Fibroblast of mammary gland (primary cell): ENCODE measurements at regions not wholly inside any gene's neighbourhood (a gene's known extent, or its start where the extent isn't known, plus 50 kb on each side); places are given as distances from the start of the nearest gene placed in this dataset.

Source experiments
- DNase-seq: peaks from one replicate; pipeline ENCODE4 v3.0.0-alpha.2; 2010; ENCODE audit warnings: low read depth
- H3K4me3 ChIP-seq: 2 replicates; pipeline ENCODE4 v1.5.1; 2011; ENCODE audit warnings: low read depth, mild to moderate bottlenecking, low read length, moderate library complexity; ENCODE audit not compliant: control insufficient read depth
- TF ChIP-seq, protein P1 (sequence below): conservative IDR thresholded peaks from 2 replicates; pipeline ENCODE4 v1.5.1; 2011; ENCODE audit warnings: low read depth, low read length, inconsistent platforms; ENCODE audit not compliant: control insufficient read depth, insufficient read depth

GRCh38 chr2:121019756-121020155 is 265.2 kb downstream of the TFCP2L1 start:
- DNase-seq: no peak
- H3K4me3 ChIP-seq: no peak overlapping the region
- TF ChIP-seq, protein P1, sequence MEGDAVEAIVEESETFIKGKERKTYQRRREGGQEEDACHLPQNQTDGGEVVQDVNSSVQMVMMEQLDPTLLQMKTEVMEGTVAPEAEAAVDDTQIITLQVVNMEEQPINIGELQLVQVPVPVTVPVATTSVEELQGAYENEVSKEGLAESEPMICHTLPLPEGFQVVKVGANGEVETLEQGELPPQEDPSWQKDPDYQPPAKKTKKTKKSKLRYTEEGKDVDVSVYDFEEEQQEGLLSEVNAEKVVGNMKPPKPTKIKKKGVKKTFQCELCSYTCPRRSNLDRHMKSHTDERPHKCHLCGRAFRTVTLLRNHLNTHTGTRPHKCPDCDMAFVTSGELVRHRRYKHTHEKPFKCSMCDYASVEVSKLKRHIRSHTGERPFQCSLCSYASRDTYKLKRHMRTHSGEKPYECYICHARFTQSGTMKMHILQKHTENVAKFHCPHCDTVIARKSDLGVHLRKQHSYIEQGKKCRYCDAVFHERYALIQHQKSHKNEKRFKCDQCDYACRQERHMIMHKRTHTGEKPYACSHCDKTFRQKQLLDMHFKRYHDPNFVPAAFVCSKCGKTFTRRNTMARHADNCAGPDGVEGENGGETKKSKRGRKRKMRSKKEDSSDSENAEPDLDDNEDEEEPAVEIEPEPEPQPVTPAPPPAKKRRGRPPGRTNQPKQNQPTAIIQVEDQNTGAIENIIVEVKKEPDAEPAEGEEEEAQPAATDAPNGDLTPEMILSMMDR: no peak

- no peak for DNase-seq
- H3K4me3 ChIP-seq: no peak overlapping the region
- TF ChIP-seq, protein P1: no peak
Observed at GRCh38 chr2:121021685-121022084, 263.3 kb downstream of the TFCP2L1 start.

DNA sequence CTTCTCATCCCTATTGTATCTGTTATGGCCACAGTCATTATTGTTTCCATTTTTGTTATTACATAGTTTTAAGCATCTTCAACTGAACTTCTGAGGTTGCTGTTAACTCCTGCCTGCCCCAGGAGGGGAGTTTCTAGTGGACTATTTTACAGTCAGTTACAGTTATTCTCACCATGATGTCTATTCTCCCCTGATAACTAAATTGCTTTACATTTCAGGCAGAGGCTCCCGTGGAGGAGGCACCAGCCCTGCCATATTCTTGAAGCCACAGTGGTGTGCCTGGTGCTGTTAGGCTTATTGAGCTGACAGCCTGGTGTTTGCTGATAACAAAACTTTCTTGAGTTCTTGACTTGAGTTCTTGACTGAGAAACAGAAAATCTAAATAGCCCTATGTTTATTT is 256.4 kb downstream of the TFCP2L1 start:
- TF ChIP-seq, protein P1: no peak
- H3K4me3 ChIP-seq: no peak overlapping the region
- no peak for DNase-seq

DNA sequence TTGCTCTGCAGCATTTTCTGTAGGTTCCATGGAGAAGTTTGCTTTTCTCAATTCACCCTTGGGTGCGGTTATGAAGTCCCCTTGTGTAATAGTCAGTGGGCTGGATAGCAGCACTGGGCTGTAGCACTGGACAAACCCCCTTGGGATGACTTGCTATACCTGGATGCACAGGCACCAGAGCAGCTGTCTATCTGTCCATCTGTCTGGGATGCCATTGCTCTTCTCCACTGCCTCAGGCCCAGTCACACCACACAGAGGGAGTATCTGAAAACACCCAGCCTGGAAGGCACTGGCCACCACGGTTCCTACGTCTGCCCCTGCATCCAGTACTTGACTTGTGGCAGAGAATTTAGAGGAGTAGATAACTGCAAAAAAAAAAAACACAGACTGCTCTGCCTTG is 254.5 kb downstream of the TFCP2L1 start:
- TF ChIP-seq, protein P1: no peak
- no peak overlapping the region for H3K4me3 ChIP-seq
- no peak for DNase-seq

DNA sequence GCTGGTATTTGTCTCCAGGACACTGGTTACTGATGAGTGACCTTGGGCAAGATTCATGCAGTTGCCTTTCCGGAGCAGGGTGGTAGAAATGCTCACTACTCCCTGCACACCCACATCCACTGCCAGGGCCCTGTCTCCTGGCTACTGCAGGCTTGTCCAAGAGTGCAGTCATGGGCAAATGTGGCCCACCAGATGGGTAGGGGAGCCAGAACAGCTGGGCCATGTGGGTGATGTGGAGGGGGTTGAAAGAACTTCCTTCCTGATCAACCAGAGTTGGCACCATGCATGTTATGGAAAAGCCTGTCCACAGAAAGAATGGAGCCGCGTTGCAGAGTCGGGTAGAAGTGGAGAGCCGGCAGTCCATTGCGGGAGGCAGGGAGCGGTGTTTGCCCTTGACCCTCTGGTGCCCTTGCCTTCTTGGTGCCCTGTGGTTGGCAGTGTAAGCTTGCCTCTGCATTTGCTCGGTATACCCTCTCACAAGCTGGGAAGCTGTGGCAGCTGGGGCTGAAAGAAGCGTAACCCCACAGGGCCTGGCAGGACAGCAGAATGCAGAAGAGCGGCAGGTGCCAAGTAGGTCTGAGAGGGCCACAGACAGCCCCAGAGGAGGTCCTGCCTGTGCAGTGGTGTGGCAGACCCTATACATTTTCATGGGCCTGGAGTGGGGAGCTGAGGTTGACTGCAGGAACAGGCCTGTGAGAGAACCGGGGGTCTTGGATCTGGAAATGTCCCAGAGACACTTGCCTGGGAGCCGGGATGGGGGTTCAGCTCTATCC is 253.2 kb downstream of the TFCP2L1 start:
- no peak for DNase-seq
- TF ChIP-seq, protein P1: no peak
- H3K4me3 ChIP-seq: no peak overlapping the region

DNA sequence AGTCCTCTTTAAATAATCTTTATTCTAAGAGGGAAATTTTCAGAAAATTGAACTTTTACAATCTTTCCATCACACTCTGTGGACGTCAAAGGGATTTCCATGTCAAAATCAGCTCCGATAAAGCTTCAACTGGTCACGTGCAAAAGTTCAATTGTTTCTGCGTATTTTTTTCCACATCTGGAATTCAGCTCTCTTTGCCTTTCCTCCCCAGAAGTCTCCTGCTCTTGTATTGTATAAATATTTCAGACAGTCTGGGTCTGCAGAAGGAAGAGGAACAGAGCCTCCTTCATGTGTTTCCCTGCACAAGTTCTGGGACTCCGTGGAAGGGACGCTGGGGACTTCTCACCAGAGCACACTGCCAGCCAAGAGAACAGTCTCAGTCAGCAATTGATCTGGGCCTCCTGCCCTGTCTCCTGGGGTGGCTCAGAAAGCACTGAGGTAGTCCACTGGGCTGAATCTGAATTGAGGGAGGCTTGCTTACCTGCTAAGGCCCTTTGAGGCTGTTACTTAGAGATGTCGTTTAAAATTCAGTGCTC is 251.5 kb downstream of the TFCP2L1 start:
- no peak overlapping the region for H3K4me3 ChIP-seq
- TF ChIP-seq, protein P1: no peak
- no peak for DNase-seq
